Esophagus muscularis mucosa (tissue), 4 donors: ENCODE measurements at regions not wholly inside any gene's neighbourhood (a gene's known extent, or its start where the extent isn't known, plus 50 kb on each side); places are given as distances from the start of the nearest gene placed in this dataset.
"Not testable (repeated sequence)": the region's sequence is repeated elsewhere in the genome, so short reads cannot be mapped to it uniquely, and the experiment has no call there.

Experiments
- DNase-seq: peaks from one replicate; pipeline ENCODE4 v3.0.0-alpha.2; 2017; ENCODE audit errors: extremely low spot score
- H3K27ac ChIP-seq, 4 donors: fragments of 200-600 bp; sonication (generic); replicated peaks in 1 of 4; 1 replicate in 3 of 4; 2 replicates in 1 of 4; pipeline ENCODE4 v1.5.1; 2016 to 2019; ENCODE audit warnings: mild to moderate bottlenecking in 1 of 4
- H3K27me3 ChIP-seq, 4 donors: fragments of 200-600 bp; sonication (generic); one replicate each; pipeline versions ENCODE4 v1.5.1 to v1.6.0; 2016 to 2019
- H3K36me3 ChIP-seq, 4 donors: fragments of 200-600 bp; sonication (generic); one replicate each; pipeline ENCODE4 v1.5.1; 2016 to 2019
- H3K4me1 ChIP-seq, 4 donors: fragments of 200-600 bp; sonication (generic); one replicate each; pipeline ENCODE4 v1.5.1; 2016 to 2019
- H3K4me3 ChIP-seq, 4 donors: fragments of 200-600 bp; sonication (generic); 1 replicate in 2 of 4; 2 replicates in 2 of 4; pipeline ENCODE4 v1.5.1; 2016 to 2019; ENCODE audit warnings: mild to moderate bottlenecking in 4 of 4, moderate library complexity in 1 of 4
- H3K9me3 ChIP-seq, 4 donors: fragments of 200-600 bp; sonication (generic); 1 replicate in 3 of 4; 2 replicates in 1 of 4; pipeline ENCODE4 v1.5.1; 2016 to 2019
- EP300 ChIP-seq: sonication (generic); formaldehyde crosslinking; IDR thresholded peaks from one replicate; pipeline ENCODE4 v1.6.1; 2017; ENCODE audit warnings: antibody characterized with exemption
- POLR2A ChIP-seq: fragments of 450-650 bp; IDR thresholded peaks from one replicate; pipeline ENCODE4 v1.6.1; 2017; ENCODE audit warnings: antibody characterized with exemption, moderate library complexity, mild to moderate bottlenecking, low read depth
- POLR2AphosphoS5 ChIP-seq, 2 donors: sonication (generic); formaldehyde crosslinking; IDR thresholded peaks; one replicate each; pipeline ENCODE4 v1.6.1; 2017; ENCODE audit warnings: antibody characterized with exemption in 2 of 2
- WGBS: methylation state at CpG from one replicate; pipeline ENCODE4 v1.1.5; 2018; 5-methylcytosine and 5-hydroxymethylcytosine counted together
- intact Hi-C: fragments of 100-400 bp; cut with DNase I; formaldehyde crosslinking; loops from one replicate; pipeline ENCODE4 v1.15.1; 2023
- TF ChIP-seq, protein P1 (sequence below), 3 experiments: fragments of 200-600 bp in 2 of 3; fragments of 450-650 bp in 1 of 3; sonication (generic) in 2 of 3; IDR thresholded peaks; one replicate each; pipeline ENCODE4 v1.5.1; 2017 to 2019; ENCODE audit warnings: antibody characterized with exemption in 3 of 3, mild to moderate bottlenecking in 2 of 3, moderate library complexity in 1 of 3

DNA sequence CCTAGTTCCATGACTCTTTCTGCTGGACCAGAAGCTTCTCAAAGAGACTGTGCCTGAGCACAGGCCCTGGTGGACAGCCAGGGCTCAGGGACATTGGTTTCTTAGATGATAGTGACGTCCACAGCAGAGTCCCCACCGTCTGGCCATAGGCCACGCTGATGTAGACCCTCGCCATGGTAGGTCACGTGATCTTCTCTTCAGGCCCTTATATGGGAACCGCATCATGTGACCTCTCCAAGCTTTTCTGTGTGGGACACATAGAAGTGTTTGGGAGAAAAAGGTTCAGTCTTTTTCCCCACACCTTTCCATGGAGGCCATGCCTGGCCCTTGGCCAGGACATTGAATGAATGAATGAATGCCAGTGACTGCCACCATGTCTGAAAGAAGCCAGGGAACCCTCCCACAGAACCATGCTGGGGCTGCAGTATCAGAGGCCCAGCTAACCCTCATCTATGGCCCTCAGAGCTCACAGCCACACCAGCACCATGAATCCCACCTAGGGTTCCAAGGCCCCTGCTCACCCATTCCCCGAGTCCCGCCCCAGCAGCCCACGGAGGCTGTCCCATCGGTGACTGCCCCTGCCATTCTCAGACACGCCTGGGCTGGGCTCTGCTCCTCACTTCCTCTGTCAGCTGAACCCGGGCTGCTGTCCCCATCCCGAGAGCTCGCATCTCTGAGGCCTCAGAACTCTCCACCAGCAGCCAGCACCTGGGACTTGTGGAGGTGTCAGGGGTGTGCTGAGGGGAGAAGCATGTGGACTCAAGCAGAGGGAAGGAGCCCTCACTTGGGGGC lies 292.1 kb downstream of the ADGRD1 start:
- intact Hi-C loops = no loop called here
- Histone ChIP-seq H3K27ac (no peak overlapping the region), H3K4me1 (peaks cover 0 to 3% (median 0%) of the 10 kb centered on the region in 4 donors), H3K4me3 (no peak overlapping the region), H3K36me3 (no peaks in the 10 kb centered on the region), H3K9me3 (no peaks in the 10 kb centered on the region), H3K27me3 (peaks cover 0 to 22% (median 0%) of the 10 kb centered on the region in 4 donors)
- WGBS = 79% methylated on average over 12 of the region's 14 CpGs
- TF ChIP-seq POLR2A (no peak), EP300 (no peak), POLR2AphosphoS5 (IDR thresholded peaks at IDR 0.05) (no peak)
- TF ChIP-seq, protein P1, sequence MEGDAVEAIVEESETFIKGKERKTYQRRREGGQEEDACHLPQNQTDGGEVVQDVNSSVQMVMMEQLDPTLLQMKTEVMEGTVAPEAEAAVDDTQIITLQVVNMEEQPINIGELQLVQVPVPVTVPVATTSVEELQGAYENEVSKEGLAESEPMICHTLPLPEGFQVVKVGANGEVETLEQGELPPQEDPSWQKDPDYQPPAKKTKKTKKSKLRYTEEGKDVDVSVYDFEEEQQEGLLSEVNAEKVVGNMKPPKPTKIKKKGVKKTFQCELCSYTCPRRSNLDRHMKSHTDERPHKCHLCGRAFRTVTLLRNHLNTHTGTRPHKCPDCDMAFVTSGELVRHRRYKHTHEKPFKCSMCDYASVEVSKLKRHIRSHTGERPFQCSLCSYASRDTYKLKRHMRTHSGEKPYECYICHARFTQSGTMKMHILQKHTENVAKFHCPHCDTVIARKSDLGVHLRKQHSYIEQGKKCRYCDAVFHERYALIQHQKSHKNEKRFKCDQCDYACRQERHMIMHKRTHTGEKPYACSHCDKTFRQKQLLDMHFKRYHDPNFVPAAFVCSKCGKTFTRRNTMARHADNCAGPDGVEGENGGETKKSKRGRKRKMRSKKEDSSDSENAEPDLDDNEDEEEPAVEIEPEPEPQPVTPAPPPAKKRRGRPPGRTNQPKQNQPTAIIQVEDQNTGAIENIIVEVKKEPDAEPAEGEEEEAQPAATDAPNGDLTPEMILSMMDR (IDR thresholded peaks at IDR 0.05) = no peak
- DNase-seq = no peak

DNA sequence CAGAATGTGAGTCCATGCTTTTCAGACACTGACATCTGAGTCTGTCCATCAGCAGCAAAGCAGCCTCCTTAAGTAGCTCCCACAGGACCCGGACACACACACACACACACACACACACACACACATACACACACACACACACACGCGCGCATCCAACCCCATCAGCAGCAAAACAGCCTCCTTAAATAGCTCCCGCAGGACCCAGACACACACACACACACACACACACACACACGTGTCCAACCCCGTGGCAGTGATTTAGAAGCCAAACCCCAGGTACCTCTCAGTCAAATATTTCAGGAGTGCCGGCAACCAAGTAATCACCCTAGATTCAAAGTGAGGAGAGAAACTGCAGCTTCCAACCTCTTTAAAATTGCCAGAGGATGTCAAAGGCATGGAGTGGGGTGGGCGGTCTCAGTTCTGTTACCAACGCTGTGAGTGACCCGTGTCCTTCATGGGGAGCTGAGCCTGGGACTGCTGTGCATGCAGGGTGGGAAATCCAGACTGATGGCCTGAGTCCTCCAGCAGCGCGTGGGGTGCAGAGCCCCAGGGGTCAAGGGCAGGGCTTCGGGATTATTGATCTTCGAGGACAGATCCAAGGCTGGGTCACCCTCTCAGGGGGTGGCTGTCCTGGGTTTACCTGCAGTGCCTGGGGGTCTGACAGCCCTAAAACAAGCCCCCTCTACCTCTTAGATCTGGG lies 293.5 kb downstream of the ADGRD1 start:
- H3K4me3 ChIP-seq, H3K36me3 ChIP-seq, H3K9me3 ChIP-seq, H3K27ac ChIP-seq, DNase-seq, intact Hi-C loops, H3K4me1 ChIP-seq: not testable (repeated sequence)
- peaks cover 0 to 22% (median 0%) of the 10 kb centered on the region in 4 donors for H3K27me3 ChIP-seq
- 91% methylated on average over 12 of the region's 15 CpGs for WGBS

DNA sequence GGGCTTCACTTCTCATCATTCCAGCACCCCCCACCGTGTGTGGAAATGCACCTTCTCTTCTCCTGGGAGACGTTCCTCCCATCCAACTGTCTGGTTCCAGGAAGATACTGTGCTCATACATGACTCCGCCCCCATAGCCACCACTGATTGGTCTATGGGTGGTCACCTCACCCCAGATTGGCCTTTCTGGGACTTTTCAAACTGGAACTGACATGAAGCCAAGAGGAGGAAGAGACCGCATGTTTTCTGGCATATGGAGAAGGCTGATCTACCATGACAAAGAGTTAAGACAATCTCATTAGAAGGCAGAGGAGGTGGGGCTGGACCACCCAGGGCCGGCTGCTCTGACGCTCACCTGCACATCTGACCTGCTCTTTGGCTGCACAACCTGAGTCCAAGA lies 294.2 kb downstream of the ADGRD1 start:
- H3K27me3 ChIP-seq = peaks cover 0 to 22% (median 0%) of the 10 kb centered on the region in 4 donors
- H3K27ac ChIP-seq, H3K9me3 ChIP-seq, H3K4me3 ChIP-seq, H3K4me1 ChIP-seq, DNase-seq, intact Hi-C loops, H3K36me3 ChIP-seq: not testable (repeated sequence)
- 77% methylated on average over 5 of the region's 6 CpGs for WGBS

DNA sequence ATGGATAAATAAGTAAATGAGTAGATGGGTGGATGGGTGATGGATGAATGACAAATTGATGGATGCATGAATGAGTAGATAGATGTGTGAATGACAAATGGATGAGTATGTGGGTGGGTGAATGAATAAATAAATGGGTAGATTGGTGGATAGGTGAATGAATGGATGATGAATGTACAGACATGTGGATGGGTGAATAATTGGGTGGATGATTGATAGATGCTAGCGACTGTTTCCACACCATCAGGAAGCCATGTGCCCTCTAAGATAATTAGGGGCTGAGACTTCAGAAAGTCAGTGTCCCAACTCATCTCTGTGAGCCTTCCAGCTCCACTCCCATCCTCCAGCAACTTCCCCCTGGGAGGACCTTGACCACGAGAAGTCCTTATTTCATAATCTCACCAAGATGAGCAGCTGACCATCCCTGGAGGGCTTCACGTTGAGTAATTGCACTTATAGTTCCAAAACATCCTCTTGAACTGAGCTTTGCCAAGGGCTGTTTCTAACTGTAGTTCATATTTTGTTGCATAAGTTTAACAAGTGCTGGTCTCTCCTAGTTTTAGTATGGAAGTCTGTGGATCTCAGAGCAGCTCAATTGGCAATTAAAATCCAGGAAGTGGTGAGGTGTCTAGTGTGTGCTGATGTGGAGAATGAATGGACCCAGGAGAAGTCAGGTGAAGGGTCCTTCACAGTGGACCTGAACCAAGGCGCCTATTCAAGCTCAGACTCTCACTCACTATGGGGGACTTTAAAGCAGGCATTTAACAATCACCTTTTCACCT lies 295.7 kb downstream of the ADGRD1 start:
- 57% methylated on average over 4 of the region's 4 CpGs for WGBS
- no peak for DNase-seq
- Histone ChIP-seq H3K27ac (no peak overlapping the region), H3K27me3 (peaks cover 0 to 22% (median 0%) of the 10 kb centered on the region in 4 donors), H3K4me3 (no peak overlapping the region), H3K9me3 (no peaks in the 10 kb centered on the region), H3K4me1 (peaks cover 0 to 7% (median 0%) of the 10 kb centered on the region in 4 donors), H3K36me3 (no peaks in the 10 kb centered on the region)
- TF ChIP-seq, protein P1 (IDR thresholded peaks at IDR 0.05) = no peak
- TF ChIP-seq POLR2AphosphoS5 (IDR thresholded peaks at IDR 0.05) = peak; percentile 22 to 39
- intact Hi-C loops = no loop called here

DNA sequence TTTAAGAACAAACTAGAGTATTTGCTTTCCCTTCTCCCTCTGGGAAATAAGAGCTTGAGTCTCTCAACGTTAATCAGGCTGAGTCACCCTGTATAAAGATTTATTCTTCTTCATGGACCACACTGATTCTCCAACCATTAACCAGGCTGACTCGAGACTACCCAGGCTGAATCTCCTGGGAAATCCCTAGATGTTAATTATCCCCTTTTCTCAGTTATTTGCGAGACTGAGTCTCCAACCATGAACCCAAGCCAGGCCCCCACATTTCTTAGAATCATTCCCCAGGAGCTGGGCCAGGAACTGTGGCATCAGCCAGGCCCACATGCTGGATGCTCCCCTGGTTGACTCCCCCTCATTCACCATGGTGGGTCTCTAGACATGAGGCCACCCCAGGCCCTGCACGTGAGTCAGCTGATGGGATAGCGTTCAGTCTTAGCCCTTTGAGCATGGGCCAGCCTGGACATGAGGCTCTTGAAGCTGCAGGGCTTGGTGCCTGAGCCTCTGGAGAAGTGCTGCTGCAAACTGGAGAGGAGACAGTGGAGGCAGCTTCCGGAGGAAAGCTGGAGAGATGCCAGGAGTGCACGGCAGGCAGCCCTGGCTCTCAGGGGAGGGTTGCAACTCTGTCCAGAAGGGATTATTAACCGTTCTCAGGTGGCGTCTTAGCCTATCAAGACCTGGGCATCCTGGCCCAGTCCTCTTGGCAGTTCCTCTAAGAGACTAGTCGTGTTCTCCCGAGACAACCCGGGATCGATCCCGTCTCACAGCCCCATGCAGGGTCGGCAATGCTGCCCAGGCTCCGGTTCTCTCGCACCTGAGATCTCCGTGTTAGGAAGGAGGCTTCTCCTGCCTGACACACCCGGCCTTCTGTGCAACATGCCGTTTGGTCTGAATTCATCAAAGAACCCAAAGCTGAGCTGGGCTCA lies 296.6 kb downstream of the ADGRD1 start:
- no peak overlapping the region for H3K27ac ChIP-seq
- DNase-seq = no peak
- peaks cover 0 to 20% (median 0%) of the 10 kb centered on the region in 4 donors for H3K27me3 ChIP-seq
- intact Hi-C loops = no loop called here
- no peaks in the 10 kb centered on the region for H3K9me3 ChIP-seq
- peaks cover 0 to 7% (median 0%) of the 10 kb centered on the region in 4 donors for H3K4me1 ChIP-seq
- TF ChIP-seq POLR2AphosphoS5 (IDR thresholded peaks at IDR 0.05) (no peak), EP300 (no peak), POLR2A (no peak)
- TF ChIP-seq, protein P1 (IDR thresholded peaks at IDR 0.05) = no peak
- WGBS = 89% methylated on average over 18 of the region's 20 CpGs
- H3K36me3 ChIP-seq = no peaks in the 10 kb centered on the region
- H3K4me3 ChIP-seq = no peak overlapping the region
